ENCODE measurements at regions not wholly inside any gene's neighbourhood (a gene's known extent, or its start where the extent isn't known, plus 50 kb on each side); places are given as distances from the start of the nearest gene placed in this dataset.

- DNase-seq, result no peak
- no peaks in the 10 kb centered on the region for H3K27me3 ChIP-seq (ENCODE audit: control insufficient read depth, insufficient read depth, low read length)
- no peak overlapping the region for H3K4me3 ChIP-seq (ENCODE audit: insufficient read depth, low read depth, low read length)
- no peaks in the 10 kb centered on the region for H3K36me3 ChIP-seq (replicated peaks; ENCODE audit: control insufficient read depth, insufficient read depth, low read length)
Observed at GRCh38 chr4:29521281-29521680, 1198.9 kb upstream of the PCDH7 start.

- H3K36me3 ChIP-seq (replicated peaks; ENCODE audit: control insufficient read depth, insufficient read depth, low read length), result no peaks in the 10 kb centered on the region
- no peaks in the 10 kb centered on the region for H3K27me3 ChIP-seq (ENCODE audit: control insufficient read depth, insufficient read depth, low read length)
- DNase-seq, result no peak
- no peak overlapping the region for H3K4me3 ChIP-seq (ENCODE audit: insufficient read depth, low read depth, low read length)
Observed at GRCh38 chr4:29536745-29537144, 1183.4 kb upstream of the PCDH7 start.

GRCh38 chr4:29538889-29539646, 1181.1 kb upstream of the PCDH7 start:
- H3K27me3 ChIP-seq (ENCODE audit: control insufficient read depth, insufficient read depth, low read length), result no peaks in the 10 kb centered on the region
- H3K4me3 ChIP-seq (ENCODE audit: insufficient read depth, low read depth, low read length), result no peak overlapping the region
- DNase-seq, result no peak
- H3K36me3 ChIP-seq (replicated peaks; ENCODE audit: control insufficient read depth, insufficient read depth, low read length), result no peaks in the 10 kb centered on the region

- DNase-seq, result no peak
- Histone ChIP-seq H3K27me3 (ENCODE audit: control insufficient read depth, insufficient read depth, low read length) (no peaks in the 10 kb centered on the region), H3K4me3 (ENCODE audit: insufficient read depth, low read depth, low read length) (no peak overlapping the region)
Observed at GRCh38 chr4:29540439-29541102, 1179.6 kb upstream of the PCDH7 start.

GRCh38 chr4:29541757-29542156, 1178.4 kb upstream of the PCDH7 start:
- Histone ChIP-seq H3K27me3 (ENCODE audit: control insufficient read depth, insufficient read depth, low read length) (no peaks in the 10 kb centered on the region), H3K4me3 (ENCODE audit: insufficient read depth, low read depth, low read length) (no peak overlapping the region), H3K36me3 (replicated peaks; ENCODE audit: control insufficient read depth, insufficient read depth, low read length) (no peaks in the 10 kb centered on the region)
- no peak for DNase-seq

More at GRCh38 chr4:29540439-29541102, 1179.6 kb upstream of the PCDH7 start:
- no peaks in the 10 kb centered on the region for H3K36me3 ChIP-seq (replicated peaks; ENCODE audit: control insufficient read depth, insufficient read depth, low read length)

GRCh38 chr4:29549342-29549741, 1170.8 kb upstream of the PCDH7 start:
- H3K27me3 ChIP-seq (ENCODE audit: control insufficient read depth, insufficient read depth, low read length), result no peaks in the 10 kb centered on the region
- no peak for DNase-seq
- H3K36me3 ChIP-seq (replicated peaks; ENCODE audit: control insufficient read depth, insufficient read depth, low read length), result no peaks in the 10 kb centered on the region
- H3K4me3 ChIP-seq (ENCODE audit: insufficient read depth, low read depth, low read length), result no peak overlapping the region

- Histone ChIP-seq H3K36me3 (replicated peaks; ENCODE audit: control insufficient read depth, insufficient read depth, low read length) (no peaks in the 10 kb centered on the region), H3K4me3 (ENCODE audit: insufficient read depth, low read depth, low read length) (no peak overlapping the region), H3K27me3 (ENCODE audit: control insufficient read depth, insufficient read depth, low read length) (no peaks in the 10 kb centered on the region)
- DNase-seq, result no peak
Observed at GRCh38 chr4:29551821-29552220, 1168.3 kb upstream of the PCDH7 start.

- DNase-seq, result no peak
- Histone ChIP-seq H3K27me3 (ENCODE audit: control insufficient read depth, insufficient read depth, low read length) (no peaks in the 10 kb centered on the region), H3K4me3 (ENCODE audit: insufficient read depth, low read depth, low read length) (no peak overlapping the region), H3K36me3 (replicated peaks; ENCODE audit: control insufficient read depth, insufficient read depth, low read length) (no peaks in the 10 kb centered on the region)
Observed at GRCh38 chr4:29553846-29554245, 1166.3 kb upstream of the PCDH7 start.

- H3K4me3 ChIP-seq (ENCODE audit: insufficient read depth, low read depth, low read length), result no peak overlapping the region
- H3K36me3 ChIP-seq (replicated peaks; ENCODE audit: control insufficient read depth, insufficient read depth, low read length), result no peaks in the 10 kb centered on the region
- H3K27me3 ChIP-seq (ENCODE audit: control insufficient read depth, insufficient read depth, low read length), result no peaks in the 10 kb centered on the region
- no peak for DNase-seq
Observed at GRCh38 chr4:29558789-29559188, 1161.4 kb upstream of the PCDH7 start.

- Histone ChIP-seq H3K4me3 (ENCODE audit: insufficient read depth, low read depth, low read length) (no peak overlapping the region), H3K36me3 (replicated peaks; ENCODE audit: control insufficient read depth, insufficient read depth, low read length) (no peaks in the 10 kb centered on the region), H3K27me3 (ENCODE audit: control insufficient read depth, insufficient read depth, low read length) (no peaks in the 10 kb centered on the region)
- DNase-seq, result no peak
Observed at GRCh38 chr4:29559286-29559685, 1160.9 kb upstream of the PCDH7 start.

GRCh38 chr4:29560452-29560851, 1159.7 kb upstream of the PCDH7 start:
- Histone ChIP-seq H3K4me3 (ENCODE audit: insufficient read depth, low read depth, low read length) (no peak overlapping the region), H3K27me3 (ENCODE audit: control insufficient read depth, insufficient read depth, low read length) (no peaks in the 10 kb centered on the region), H3K36me3 (replicated peaks; ENCODE audit: control insufficient read depth, insufficient read depth, low read length) (no peaks in the 10 kb centered on the region)
- no peak for DNase-seq

GRCh38 chr4:29565256-29565655, 1154.9 kb upstream of the PCDH7 start:
- H3K4me3 ChIP-seq (ENCODE audit: insufficient read depth, low read depth, low read length), result no peak overlapping the region
- no peak for DNase-seq
- no peaks in the 10 kb centered on the region; the same call in 1 of the 2 replicates for H3K27me3 ChIP-seq (ENCODE audit: control insufficient read depth, insufficient read depth, low read length)
- H3K36me3 ChIP-seq (replicated peaks; ENCODE audit: control insufficient read depth, insufficient read depth, low read length), result no peaks in the 10 kb centered on the region

- H3K36me3 ChIP-seq (replicated peaks; ENCODE audit: control insufficient read depth, insufficient read depth, low read length), result no peaks in the 10 kb centered on the region
- no peak for DNase-seq
- H3K27me3 ChIP-seq (ENCODE audit: control insufficient read depth, insufficient read depth, low read length), result no peaks in the 10 kb centered on the region; the same call in 1 of the 2 replicates
- H3K4me3 ChIP-seq (ENCODE audit: insufficient read depth, low read depth, low read length), result no peak overlapping the region
Observed at GRCh38 chr4:29566371-29566770, 1153.8 kb upstream of the PCDH7 start.

- no peaks in the 10 kb centered on the region for H3K36me3 ChIP-seq (replicated peaks; ENCODE audit: control insufficient read depth, insufficient read depth, low read length)
- no peak for DNase-seq
- no peak overlapping the region for H3K4me3 ChIP-seq (ENCODE audit: insufficient read depth, low read depth, low read length)
- H3K27me3 ChIP-seq (ENCODE audit: control insufficient read depth, insufficient read depth, low read length), result no peaks in the 10 kb centered on the region; the same call in 1 of the 2 replicates
Observed at GRCh38 chr4:29571322-29571721, 1148.8 kb upstream of the PCDH7 start.

- no peaks in the 10 kb centered on the region for H3K27me3 ChIP-seq (ENCODE audit: control insufficient read depth, insufficient read depth, low read length)
- H3K36me3 ChIP-seq (replicated peaks; ENCODE audit: control insufficient read depth, insufficient read depth, low read length), result no peaks in the 10 kb centered on the region
- no peak overlapping the region for H3K4me3 ChIP-seq (ENCODE audit: insufficient read depth, low read depth, low read length)
- no peak for DNase-seq
Observed at GRCh38 chr4:29578329-29578728, 1141.8 kb upstream of the PCDH7 start.
